Suprapubic skin (tissue), 3 donors: ENCODE measurements at regions not wholly inside any gene's neighbourhood (a gene's known extent, or its start where the extent isn't known, plus 50 kb on each side); places are given as distances from the start of the nearest gene placed in this dataset.

Experiments
- CTCF ChIP-seq, 2 donors: fragments of 200-600 bp in 1 of 2; fragments of 450-650 bp in 1 of 2; sonication (generic) in 1 of 2; IDR thresholded peaks; one replicate each; pipeline ENCODE4 v1.5.1; 2016 to 2019; ENCODE audit warnings: antibody characterized with exemption in 2 of 2, mild to moderate bottlenecking in 1 of 2, moderate library complexity in 1 of 2
- EP300 ChIP-seq: sonication (generic); formaldehyde crosslinking; IDR thresholded peaks from one replicate; pipeline ENCODE4 v1.6.1; 2017; ENCODE audit warnings: antibody characterized with exemption
- POLR2A ChIP-seq, 2 donors: fragments of 450-650 bp; IDR thresholded peaks; one replicate each; pipeline ENCODE4 v1.6.1; 2017; ENCODE audit warnings: antibody characterized with exemption in 2 of 2, mild to moderate bottlenecking in 2 of 2, moderate library complexity in 2 of 2

GRCh38 chr2:128729051-128729450 lies 410.4 kb upstream of the HS6ST1 start:
- TF ChIP-seq POLR2A (IDR thresholded peaks at IDR 0.05) = no peak
- TF ChIP-seq CTCF (IDR thresholded peaks at IDR 0.05) = no peak
- TF ChIP-seq EP300 = no peak
